Activated CD8-positive, alpha-beta memory T cell treated with anti-CD3 and anti-CD28 coated beads for 36 hours (primary cell): ENCODE measurements at regions not wholly inside any gene's neighbourhood (a gene's known extent, or its start where the extent isn't known, plus 50 kb on each side); places are given as distances from the start of the nearest gene placed in this dataset.

Experiments used
- CTCF ChIA-PET: fragments of 350-600 bp; sonication (Branson Sonifier 250); formaldehyde crosslinking; loops from one replicate; lab custom pipeline; 2021; ENCODE audit warnings: antibody characterized with exemption; lab: Charles Lee
- POLR2A ChIA-PET: fragments of 350-600 bp; sonication (Branson Sonifier 250); formaldehyde crosslinking; loops from one replicate; lab custom pipeline; 2021; ENCODE audit warnings: antibody characterized with exemption; lab: Charles Lee

DNA sequence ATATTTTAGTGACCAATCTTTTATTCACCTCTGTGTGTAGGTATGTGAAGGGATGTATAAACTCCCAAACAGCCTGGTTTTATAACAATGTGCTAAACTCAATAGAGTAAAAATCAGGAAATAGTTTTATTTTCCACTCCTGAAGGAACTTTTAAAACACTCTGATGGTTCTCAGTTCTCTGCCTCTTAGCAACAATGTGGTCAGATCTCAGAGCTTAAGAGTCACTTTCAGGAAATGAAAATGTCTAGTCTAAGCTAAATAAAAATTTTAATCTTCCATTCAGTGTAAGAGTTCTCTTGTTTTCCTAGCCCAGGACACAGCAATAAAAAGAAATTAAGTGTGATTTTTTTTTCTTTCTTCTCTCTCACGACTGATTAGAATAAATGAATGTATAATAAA lies 718.0 kb downstream of the C12orf50 start:
- ChIA-PET CTCF (interaction anchor here (1.1 kb wide), 1 partner anchor 10 kb away, joined by 3 read pairs; no protein-coding TSS in a partner anchor), POLR2A (no interaction called here)

DNA sequence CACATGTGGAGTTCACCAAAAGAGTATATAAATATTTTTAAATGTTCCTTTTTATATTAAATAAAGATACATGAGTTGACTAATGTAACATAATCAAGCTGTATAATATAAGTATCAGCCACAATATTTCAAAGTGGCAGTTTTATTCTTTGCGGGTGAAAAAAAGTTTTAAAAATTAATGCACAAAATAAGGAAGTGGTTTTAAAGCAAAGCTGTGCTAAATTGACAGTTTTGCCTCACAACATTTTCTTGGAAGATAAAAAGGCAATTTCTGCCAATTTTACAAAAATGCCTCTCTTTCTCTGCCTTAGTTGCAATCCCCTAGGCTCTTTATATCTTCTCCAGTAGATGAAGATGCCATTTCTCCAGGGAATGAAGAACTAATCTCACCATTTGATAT lies 719.1 kb downstream of the C12orf50 start:
- POLR2A ChIA-PET: no interaction called here
- CTCF ChIA-PET: interaction anchor here (1.1 kb wide), 1 partner anchor 9 kb away, joined by 3 read pairs; no protein-coding TSS in a partner anchor

DNA sequence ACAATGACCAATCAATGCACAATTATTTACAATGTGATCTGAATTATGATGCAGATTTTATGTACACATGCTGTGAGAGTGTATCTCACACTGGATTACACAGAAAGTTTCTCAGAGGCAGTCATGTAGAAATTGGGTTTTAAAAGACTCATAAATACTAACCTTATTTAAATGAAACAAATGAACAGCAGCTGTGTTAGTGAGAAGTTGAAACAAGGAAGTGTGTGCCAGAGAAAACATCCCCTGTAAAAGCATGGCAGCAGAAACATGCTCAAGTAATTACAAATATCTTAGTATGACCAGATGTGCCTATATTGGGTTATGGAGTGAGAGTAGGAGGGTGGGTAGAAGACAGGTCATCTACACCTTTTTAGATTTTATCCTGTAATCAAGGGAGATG lies 723.7 kb downstream of the C12orf50 start:
- POLR2A ChIA-PET: no interaction called here
- CTCF ChIA-PET: no interaction called here

DNA sequence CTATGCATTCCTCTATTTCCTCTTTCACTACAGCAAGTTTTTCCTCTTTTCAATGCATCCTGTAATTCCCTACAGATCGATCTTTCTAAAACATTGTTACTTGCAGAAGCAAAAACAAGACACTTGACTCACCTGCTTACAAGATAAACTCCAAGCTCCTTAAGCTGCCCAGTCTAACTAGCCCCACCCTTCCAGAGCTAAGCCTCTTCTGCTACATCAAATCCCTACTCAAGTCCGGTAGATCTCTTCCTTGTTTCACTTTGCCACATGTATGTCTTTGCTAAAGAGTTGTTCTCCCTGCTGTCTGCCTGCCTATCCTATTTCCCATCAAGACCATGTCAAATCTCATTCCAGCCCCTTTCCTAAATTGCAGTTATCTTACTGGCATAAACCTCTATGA lies 724.8 kb downstream of the C12orf50 start:
- CTCF ChIA-PET: no interaction called here
- POLR2A ChIA-PET: no interaction called here

DNA sequence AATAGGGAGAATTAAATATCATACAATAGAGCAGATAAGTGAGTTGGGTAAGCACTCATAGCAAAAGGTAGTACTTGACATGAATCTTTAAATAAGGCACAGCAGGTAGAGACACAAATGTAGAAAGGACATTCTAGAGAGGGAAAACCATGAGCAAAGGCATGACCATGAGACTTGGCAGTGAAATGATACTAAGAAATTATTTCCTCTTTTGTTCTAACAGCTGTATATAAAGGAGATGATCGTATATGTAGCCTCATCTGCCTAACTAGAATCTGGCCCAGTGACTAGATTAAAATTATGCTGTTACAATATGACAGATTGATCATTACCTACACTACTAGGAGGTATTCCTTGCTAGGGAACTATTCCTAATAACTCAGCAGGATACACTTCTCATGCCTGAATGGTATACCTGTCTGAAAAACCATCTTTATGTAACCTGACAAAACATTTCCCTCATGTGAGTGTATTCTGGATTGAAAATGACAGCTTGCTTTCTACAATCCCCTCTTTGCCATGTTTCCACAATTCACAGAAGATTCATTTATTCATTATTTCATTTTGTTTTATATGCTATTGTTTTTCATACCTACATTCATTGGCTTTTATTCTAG lies 725.7 kb downstream of the C12orf50 start:
- CTCF ChIA-PET: no interaction called here
- POLR2A ChIA-PET: no interaction called here

DNA sequence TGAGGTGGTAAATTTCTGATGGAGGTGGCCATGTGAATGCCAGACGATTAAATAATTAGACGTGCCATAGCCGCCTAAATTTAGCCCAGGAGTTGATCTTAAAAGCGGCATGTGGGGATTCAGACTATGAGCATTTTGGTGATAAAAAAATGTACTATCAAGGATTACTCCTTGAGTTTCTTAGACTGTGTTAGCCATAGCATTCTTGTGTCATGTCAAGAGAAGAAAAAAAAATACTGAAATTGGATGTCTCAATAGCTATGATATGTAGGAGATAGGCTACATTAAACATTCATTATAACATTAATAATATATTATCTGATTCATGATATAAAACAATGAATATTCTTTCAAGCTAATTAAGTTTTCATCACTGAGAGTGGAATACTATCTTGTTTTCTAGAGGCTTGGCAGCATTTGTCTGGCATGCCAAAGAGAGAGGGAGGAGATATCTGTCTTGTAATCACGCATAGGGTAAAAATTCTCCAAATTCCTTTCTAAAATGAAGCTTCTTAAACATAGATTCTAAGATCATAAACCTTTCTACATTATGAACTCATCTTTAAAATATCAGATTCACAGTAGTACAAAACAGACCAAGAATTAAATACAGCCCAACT lies 727.0 kb downstream of the C12orf50 start:
- CTCF ChIA-PET: no interaction called here
- POLR2A ChIA-PET: no interaction called here

DNA sequence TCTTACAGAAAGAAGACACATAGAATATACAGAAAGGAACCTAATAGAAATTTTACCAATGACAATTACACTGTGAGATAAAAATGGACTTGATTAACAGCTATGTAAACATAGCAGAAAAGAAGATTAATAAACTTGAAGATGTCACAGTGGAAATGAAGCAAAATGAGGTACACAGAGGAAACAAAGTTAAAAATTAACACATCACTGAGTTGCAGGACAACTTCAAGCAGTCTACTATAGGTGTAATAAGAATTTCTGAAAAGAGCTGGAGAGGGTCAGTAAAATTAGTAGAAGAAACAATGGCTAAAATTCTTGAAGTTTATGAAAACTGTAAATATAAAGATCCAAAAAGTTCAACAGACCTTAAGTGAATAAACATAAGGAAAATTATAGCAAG lies 738.7 kb downstream of the C12orf50 start:
- CTCF ChIA-PET: no interaction called here

DNA sequence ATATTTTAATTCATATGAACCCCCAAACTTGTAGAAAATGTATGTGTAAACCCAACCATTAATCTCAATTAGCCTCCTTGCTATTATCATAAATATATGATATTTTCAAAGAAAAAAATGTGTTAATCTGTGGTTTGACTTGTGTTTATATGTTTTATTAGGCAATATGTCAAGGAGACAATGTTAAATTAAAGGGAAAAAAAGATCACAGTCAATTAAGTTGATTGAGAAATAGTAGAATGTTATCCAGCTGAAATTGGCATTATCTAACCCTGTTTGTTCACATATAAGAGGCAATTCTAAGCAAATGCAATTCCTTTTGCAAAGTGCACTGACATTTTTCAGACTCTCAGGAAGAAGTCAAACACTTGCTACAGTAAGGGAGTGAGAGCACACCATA lies 745.3 kb downstream of the C12orf50 start:
- POLR2A ChIA-PET: no interaction called here
- CTCF ChIA-PET: no interaction called here

More for the DNA sequence above, 738.7 kb downstream of the C12orf50 start:
- POLR2A ChIA-PET: no interaction called here

DNA sequence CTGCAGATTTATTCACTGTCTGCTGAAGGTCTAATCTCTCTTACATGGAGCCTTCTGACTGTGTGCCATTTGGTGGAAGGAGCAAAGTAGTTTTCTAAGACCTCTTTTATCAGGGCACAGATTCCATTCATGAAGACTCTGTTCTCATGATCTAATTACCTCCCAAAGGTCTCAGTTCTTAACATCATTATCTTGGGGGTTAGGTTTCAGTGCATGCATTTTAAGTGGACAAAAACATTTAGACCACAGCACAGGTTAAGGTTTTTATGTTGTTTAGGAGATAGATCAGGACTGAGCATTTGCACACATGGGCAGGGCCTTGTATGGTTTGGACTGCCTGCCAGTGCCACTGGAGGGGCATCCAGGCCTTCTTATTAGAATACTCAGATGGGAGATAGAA lies 746.1 kb downstream of the C12orf50 start:
- ChIA-PET CTCF (no interaction called here), POLR2A (no interaction called here)

DNA sequence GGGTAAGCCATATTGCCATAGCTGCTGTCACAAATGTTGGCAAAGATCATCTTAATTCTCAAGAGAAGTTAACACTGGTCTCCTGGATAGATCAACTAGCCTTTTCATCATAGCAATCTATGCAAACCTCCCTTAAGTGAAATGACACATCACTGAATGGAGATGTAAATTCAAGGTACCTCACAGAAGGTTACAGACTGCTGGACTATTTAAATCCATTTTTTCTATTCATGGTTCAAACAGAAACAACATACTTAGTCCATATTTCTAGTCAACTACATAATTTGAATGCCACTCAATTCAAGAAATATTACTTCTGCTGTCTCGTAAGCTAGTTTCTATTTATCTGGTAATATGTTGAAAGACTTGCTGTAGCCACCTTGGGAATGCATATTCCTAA lies 748.3 kb downstream of the C12orf50 start:
- ChIA-PET CTCF (no interaction called here), POLR2A (no interaction called here)

DNA sequence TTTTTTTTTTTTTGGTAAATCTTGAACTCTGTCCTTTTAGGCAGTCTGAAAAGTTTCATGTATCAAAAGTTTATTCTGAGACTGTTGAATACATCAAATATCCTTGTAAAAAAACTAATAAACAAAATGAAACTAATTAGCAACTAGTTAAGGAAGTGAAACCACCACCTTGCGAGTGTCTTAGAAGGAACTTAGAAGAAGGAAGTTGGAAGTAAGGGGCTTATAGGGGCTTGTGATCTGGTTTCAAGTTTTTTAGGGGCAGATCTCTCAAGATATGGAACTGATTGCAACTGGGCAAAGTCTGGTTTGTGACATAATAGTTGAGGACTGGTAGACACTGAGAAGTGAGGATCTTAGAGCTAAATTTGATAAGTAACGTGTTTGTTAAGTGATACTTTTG lies 748.8 kb downstream of the C12orf50 start:
- CTCF ChIA-PET: no interaction called here

DNA sequence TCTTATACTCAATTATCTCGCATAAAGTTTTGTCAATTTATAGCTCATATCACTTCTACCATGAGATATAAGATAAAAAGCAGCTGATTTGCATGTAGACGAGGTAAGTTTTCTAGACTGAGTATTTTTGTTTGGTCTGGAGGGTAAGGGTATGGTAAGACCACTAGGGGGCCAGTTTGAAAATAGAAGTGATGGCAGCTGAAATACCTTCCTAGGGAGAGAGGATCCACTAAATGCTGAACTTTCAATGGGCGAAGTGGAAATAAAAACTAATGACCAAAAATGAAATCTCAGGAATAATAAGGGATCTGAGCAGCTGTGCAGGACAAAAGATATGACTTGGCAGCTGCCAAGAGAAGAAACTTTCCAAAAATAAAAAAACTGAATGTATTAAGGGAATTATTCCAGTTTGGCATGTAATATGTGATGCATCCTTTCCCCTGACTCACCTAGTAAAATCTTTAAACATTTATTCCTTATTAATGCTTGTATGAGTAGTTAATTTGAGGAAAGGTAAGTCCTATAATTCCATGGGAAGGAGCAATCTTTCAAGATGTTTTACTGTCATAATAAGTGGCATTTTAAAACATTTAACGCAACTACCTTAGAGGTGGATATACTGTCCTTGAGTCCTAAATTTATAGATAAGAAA lies 754.5 kb downstream of the C12orf50 start:
- ChIA-PET CTCF (no interaction called here), POLR2A (no interaction called here)

More for the DNA sequence above, 748.8 kb downstream of the C12orf50 start:
- POLR2A ChIA-PET: no interaction called here

DNA sequence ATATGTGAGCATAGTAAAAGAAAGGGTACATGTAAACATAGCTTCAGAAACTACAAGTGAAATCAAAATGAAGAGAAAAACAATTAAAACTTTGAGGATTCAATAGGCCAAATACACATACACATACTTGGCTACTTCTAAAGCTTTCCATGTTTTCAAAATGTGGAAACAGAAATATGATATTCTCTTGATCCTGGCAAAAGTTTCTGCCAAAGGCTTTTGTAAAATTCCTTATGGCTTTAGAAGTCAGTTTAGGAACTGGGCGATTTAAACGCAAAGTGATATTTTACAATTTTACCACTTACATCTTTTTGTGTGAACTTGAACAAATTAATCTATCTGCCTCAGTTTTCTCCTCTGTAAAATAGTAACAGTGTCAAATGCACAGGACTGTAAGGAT lies 756.4 kb downstream of the C12orf50 start:
- CTCF ChIA-PET: no interaction called here
- POLR2A ChIA-PET: no interaction called here

DNA sequence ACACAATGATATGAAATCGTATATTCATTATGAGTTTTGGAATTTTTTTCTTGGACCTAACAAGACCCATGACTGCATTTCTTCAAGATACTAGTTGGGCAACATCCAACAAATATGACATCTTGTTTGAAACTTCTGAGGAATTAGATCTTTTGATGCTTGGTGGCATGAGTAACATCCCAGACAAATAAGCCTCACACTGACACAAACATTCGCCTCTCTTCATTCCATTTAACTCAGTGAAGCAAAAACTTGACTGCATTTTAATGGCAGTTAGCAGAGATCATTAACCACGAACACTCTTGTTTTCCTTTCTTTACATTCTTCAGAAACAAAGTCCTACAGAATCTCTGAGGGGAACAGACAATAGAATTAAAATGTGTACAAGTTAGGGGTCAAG lies 758.3 kb downstream of the C12orf50 start:
- POLR2A ChIA-PET: no interaction called here
- CTCF ChIA-PET: no interaction called here

DNA sequence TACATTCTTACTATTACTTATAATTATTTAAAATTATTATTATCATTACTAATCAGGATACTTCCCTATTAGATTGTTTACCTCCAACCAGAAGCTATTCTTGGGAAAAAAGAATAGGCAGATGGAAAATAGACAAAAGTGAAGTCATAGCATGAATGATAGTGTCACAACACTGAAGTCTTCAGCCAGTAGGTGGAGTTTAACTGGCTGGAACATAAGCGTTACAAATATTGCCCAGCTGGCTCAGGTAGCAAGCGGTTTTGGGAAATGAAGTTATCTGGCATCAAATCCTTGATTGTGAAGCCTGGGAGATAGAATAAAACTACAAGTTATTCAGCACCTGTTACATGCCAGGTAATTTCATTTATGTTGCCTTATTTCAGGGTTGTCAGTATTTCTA lies 762.9 kb downstream of the C12orf50 start:
- ChIA-PET CTCF (no interaction called here), POLR2A (no interaction called here)

DNA sequence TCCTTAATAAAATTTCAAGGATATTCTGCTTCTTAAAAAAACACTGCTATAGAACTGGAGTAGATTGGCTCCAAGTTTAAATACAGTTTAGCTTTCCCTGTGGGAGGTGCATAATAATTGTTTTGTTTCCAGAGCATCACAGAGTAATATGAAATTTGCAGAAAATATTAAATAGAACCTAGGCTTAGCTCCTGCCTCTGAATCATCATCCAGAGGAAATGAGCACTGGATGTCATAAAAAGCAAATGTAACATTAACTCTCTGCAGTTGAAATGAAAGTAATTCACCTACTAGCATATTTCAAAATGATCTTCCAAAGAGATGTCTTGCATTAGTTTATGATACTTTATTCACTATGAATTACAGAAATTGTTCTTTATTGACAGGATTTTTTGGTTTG lies 769.8 kb downstream of the C12orf50 start:
- CTCF ChIA-PET: no interaction called here

DNA sequence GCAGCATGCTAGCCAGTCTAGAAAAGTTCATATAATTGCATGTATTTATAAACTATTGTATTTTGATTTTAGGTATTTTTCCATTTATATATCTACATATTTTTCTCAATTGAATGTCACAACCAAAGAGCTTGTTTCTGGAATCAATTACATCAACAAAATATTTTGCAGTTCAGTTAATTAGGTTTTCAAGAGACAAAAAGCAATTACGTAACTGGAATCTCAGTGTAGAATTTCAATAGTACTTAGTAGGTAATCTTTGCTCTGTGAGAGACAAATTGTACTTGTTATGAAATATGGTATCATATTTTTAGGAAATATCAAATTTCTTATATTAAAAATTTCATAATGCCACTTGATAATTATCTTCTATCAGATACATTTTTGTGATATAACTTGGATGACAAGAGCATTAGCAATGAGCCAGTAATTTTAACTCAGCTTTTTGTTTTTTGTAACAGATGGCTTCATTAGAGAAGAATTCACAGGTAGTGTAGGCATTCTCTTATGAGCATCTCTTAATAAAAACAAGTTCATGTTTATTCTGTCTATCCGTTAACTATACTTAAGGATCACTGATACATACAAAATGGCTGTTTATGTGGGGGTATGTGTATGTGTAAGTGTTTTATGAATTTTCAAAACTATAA lies 774.7 kb downstream of the C12orf50 start:
- CTCF ChIA-PET: no interaction called here
- POLR2A ChIA-PET: no interaction called here

More for the DNA sequence above, 769.8 kb downstream of the C12orf50 start:
- POLR2A ChIA-PET: no interaction called here

DNA sequence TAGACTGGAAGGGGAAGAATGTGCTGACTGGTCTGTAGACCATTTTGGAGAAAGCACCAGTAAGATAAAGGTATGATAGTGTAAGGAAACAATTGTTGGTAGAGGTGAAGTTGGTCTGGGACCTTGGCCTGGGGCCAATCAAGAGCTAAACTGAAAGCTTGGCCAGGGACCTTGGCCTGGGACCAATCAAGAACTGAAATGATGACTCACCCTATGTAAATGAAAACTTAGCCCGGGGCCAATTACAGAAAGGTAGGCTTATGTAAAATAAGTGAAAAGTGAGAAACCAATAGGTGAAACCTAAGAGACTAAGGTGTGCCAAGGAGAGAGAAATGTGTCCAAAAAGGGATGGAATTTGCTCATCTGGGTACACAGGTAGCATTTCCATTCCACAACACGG lies 776.0 kb downstream of the C12orf50 start:
- POLR2A ChIA-PET: no interaction called here
- CTCF ChIA-PET: no interaction called here

DNA sequence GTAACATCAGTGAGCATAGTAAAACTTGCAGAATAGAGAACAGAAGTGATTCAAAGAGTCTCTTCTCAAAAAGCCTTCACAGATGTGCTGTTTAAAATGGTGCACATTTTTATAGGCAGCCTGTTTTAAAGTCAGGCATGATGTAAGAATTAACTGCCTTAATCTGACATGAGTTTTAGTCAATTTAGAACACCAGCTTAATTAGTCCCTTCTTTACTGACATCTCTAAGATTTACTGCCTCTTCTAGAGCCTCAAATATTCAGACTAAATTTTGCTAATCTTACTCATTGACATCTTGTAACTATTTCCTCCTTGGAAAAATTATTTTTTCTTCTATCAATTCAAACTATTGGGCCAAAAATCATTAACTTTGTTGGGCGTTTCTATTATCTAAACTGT lies 782.5 kb downstream of the C12orf50 start:
- CTCF ChIA-PET: no interaction called here
- POLR2A ChIA-PET: no interaction called here

DNA sequence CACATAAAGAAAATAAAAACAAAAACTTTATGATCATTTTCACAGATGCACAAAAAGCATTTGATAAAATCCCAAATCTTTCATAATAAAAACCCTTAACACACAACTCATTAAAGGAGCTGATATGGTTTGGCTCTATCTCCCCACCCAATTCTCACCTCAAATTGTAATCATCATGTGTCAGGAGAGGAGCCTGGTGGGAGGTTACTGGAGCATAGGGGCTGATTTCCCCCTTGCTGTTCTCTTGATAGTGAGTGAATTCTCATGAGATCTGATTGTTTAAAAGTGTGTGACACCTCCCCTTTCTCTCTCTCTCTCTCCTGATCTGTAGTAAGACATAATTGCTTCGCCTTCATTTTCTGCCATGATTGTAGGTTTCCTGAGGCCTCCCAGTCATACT lies 790.7 kb downstream of the C12orf50 start:
- ChIA-PET POLR2A (no interaction called here), CTCF (no interaction called here)

DNA sequence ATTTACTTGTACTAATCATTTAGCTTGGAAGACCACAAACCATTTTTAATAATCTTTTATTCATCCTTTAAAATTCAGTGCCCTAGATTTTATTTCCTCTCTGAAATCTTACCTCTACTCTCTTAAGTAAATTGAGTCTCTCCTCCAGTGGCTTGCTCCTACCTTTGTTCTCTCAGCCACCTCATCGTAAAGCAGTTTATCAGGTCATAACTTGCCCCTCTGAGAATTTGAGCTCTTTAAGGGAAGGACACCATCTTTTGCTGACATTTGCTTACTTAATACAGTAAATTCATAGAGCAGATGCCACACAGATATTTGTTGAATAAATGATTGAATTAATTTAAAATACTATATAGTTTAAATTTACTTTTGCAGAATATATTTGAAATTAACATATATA lies 794.3 kb downstream of the C12orf50 start:
- CTCF ChIA-PET: no interaction called here
- POLR2A ChIA-PET: no interaction called here
